HG02763 (cell line): ENCODE measurements at regions not wholly inside any gene's neighbourhood (a gene's known extent, or its start where the extent isn't known, plus 50 kb on each side); places are given as distances from the start of the nearest gene placed in this dataset.

Experiments used
- ATAC-seq: cut with Tn5 transposase; IDR thresholded peaks from one replicate; pipeline ENCODE4 v1.9.1; 2021; ENCODE audit warnings: mild to moderate bottlenecking, moderate library complexity; ENCODE audit not compliant: unreplicated experiment

DNA sequence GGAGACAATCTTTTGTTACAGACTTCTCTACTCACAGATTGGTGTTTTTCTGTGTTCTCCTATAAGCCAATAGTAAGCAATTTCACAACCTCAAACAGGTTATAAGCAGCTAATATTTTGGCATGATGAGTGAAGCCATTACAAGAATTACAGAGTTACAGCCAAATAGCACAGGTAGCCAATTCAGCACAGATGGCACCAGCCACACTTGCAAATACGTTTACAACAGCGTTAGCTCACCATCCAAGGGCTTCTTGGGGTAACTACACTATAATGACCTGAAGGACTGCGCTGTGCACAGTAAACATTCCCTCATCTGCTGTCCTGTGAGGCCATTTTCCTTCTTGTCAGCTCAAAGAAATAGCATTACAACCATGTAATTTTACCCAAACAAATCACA lies 428.6 kb downstream of the TCERG1L start:
- ATAC-seq: no peak

DNA sequence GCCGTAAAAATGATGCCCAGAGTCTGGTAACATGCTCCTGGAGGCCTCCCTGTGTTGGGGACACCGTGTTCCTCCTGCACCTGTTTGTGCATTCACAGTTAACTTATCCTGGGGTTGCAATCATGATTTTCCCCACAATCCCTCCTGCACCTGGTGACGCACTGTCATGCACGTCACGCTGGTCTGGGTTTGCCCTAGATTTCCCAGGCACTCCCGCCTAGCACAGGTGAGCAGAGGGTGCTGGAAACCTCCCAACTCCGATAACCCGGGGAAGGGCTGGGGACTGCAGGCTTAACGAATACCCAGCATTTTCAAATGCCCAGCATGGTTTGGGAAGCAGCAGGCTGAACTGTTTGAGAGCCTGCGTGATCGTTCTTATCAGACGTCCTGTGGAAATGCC lies 427.1 kb downstream of the TCERG1L start:
- no peak for ATAC-seq

DNA sequence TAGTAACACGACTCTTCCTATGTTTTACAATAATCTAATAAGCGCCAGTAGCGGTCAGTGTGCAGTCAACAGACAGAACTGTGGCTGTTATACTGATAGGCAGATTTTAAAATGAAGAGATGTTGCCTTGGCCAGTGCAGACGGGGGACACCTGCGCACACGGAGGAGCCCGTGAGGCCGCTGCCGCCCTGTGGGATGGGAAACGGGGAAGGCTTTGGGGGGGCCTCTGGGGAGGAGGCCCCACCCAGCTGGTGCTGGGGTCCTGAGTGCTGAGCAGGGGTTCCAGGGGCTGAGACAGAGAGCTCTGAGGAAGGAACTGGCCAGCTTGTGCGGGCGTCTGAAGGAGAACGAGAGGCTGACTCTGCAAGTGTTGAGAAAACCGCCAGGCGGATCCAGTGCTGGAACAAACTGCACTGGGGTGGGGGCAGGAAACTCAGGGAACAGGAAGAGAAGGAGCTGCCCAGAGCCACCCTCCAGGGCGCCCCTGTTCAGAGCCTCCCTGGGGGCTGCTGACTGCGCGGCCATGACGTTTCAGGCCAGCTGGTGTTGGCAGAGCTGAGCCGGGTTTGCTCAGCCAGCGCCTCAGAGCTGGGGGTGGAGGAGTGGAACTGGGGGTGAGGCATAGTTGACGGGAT lies 426.4 kb downstream of the TCERG1L start:
- no peak for ATAC-seq

DNA sequence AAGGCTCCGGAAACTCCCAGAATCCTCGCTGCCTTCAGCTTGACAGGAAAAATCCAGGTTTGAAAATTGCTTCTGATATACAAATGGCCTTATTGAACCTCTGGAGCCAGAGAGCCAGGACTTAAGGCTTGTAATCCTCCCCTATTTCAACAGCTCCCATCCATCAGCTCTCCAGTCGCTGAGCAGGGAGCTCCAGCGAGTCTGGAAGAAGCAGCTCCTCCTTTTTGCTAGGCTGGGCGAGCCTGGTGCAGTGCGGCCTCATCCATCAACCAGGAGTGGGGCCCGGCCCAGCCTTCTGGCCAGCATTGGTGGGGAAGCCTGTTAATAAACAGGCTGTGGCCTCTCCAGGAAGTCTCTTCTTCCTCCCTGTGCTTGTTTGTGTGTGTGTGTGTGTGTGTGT lies 424.4 kb downstream of the TCERG1L start:
- no peak for ATAC-seq

DNA sequence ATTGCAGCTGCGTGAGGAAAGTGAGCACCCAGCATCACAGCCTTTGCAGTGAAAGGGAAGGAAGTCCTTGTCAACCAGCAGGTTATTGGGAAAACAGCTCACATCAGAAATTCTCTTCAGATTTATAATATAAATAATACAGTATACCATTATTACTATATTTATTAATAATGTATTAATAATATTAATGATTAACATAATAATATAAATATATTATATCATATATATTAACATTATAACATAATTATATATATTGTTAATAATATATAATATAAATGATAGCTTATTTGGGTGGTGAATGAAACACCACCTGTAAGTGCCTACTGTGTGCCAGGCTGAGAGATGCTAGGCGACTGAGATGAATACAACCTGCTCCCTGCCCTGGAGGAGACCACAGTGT lies 423.0 kb downstream of the TCERG1L start:
- no peak for ATAC-seq

DNA sequence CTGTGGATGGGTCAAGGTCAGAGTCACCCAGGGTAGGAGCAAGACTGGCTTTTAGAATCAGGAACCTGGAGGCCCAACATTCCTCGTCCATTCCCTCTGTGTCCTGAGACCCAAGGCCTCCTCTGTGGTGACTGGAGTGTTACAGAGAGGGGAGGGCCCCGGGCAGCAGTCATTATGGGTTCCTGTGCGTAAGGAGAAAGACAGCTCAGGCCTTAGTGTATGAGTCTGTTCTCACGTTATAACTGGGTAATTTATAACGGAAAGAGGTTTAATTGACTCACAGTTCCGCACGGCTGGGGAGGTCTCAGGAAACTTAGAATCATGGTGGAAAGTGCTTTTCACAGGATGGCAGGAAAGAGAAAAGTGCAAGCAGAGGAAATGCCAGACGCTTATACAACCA lies 422.3 kb downstream of the TCERG1L start:
- no peak for ATAC-seq

DNA sequence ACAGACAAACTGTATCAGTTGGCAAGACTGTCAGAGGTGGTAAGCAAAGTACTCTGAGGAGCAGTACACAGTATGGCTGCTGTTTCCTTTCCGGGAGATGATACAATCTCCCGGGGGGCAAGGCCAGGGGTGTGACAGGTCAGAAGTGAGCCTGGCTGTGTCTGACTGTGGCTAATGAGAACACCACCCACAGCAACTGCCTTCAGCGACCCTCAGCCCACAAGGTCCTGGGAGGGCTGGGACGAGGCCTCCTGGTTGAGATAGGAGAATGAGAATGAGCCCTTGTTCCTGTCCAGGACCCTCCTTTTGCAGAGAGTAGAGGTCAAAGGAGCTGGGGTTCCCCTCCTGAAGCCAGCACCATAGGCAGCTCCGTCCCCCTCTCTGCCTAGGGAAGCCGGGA lies 421.7 kb downstream of the TCERG1L start:
- no peak for ATAC-seq

DNA sequence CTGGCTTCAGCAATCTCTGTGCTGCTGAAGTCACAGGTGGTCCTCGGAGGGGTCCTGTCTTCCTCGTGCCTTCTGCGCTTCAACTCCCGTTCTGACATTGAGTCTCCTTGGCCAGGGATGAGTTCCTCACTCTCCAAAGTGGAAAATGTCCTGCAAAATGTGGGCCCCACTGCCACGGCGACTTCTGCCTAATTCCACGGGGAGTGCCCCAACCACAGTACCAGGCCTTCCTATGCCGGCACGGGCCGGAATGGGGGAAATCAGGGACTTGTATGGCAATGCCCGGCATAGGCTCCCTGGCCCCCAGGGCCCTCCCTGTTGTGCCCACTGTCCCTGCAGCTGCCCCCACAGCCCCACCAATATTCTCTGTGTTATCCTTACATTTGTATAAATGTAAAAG lies 420.5 kb downstream of the TCERG1L start:
- no peak for ATAC-seq

DNA sequence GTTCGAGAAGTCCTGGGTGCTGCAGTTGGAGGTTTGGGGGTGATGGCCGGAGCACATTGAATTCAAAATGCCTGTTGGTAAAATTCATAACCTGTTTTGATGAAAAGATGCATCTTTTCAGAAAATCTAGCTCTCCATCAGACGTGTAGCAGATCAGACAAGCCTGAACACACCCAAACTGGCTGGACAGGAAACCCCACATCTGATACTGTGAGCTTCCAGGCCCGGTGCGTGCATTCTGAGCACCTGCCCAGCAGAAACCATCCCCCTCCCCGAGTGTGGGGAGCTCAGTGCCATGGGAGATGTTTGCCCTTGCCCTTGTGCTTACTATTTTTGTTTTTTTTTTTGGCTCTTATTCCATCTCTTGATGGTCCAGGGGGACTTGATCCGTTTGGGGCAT lies 417.1 kb downstream of the TCERG1L start:
- ATAC-seq: no peak

DNA sequence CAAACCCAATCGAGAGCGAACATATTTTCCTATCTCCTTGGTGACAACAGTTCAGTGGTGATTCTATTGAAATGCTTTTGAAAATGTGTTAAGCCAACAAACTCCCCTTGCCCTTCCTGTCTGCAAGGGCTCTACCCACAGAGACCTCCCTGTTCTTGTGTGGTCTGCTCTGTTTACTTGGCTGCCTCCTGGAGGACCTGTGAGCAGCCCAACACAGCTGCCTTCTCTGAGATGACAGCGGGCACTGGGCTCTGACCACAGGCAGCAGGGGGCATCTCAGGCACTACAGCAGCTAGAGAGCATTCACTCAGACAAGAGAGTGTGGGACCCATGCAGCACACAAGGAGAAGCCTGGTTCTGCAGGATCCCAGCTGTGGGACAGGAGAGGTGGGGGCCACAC lies 416.4 kb downstream of the TCERG1L start:
- no peak for ATAC-seq

DNA sequence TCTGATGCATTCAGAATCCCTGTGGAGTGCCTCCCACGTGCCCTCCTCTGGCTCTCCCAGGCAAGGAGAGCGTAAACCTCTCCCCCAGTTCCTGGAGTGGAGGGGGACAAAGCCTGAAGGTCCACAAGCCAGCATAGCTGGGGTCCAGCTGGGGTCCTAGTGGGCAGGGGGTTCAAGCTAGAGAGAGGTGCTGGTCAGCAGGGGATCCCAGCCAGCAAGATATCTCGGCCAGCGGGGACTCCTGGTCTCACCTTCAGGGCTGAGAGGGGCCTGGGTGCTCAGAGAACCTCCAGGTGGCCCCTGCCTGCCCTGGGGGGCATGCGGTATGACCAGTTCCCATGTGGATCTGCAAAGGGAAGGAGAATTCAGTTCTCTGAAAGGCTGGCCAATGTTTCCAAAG lies 413.7 kb downstream of the TCERG1L start:
- no peak for ATAC-seq

DNA sequence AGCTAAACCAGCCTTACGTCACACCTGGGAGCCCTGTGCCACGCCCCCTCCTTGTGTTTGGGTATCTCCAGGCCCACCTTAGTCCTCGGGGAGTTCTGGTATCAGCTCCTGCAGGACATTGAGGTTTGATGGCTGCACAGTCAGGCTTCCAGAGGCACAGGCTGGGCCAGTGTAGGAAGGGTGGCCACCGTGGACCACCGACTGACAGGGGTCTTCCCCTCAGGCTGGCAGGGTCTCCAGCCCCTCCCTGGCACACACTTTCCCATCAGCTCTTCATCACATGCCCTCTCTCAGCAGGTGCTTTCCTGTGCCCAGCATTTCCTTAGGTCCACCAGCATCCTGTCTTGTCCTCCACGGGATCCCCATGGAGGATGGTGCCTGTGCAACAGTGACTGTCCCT lies 413.1 kb downstream of the TCERG1L start:
- no peak for ATAC-seq

DNA sequence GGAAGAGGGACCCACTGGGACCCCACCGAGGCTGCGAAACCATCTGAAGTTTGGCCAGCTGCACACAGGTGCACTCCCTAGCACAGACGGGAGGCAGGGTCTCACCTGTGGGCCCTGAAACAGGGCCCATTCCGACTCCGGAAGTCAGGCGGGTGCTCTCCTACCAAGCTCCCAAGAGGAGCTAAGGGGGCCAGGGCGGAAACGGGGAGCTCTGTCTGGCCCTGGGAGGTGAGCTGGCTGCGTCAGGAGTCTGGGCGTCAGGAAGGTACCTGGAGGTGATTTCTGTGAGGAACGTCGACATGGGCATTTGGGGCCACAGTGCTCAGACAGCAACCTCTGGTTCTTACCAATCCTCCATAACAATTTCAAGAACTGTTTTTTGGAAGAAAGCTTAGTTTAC lies 411.7 kb downstream of the TCERG1L start:
- no peak for ATAC-seq

DNA sequence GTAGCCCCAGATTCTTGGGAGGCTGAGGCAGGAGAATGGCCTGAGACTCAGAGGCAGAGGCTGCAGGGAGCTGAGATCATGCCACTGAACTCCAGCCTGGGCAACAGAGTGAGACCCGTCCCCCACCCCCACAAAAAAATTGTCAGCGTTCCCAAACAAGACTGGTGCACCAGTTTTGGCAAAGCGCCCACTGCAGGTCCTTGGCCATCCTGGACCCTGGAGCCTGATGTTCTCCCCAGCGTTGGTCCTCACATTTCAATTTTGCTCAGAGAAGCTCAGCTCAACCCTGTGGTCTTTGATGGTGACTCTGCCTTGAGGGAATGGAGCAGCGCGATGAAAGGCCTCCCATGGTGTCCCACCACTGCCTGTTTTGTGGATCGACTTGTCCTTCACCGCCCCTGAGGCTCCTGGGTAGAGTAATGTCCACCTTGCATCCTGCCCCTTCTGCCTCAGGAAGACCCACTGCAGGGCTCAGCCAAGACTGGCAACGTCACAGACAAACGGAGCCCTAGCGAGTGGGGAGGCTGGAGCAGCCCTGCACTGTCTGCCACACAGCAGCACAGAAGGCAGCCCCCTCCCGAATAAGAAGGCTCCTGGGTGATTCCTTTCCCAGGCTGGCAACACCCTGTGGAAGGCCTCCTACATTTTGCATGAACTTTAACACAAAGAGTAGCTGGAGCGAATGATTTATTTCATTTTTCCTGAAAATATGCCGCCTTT lies 410.9 kb downstream of the TCERG1L start:
- ATAC-seq: no peak

DNA sequence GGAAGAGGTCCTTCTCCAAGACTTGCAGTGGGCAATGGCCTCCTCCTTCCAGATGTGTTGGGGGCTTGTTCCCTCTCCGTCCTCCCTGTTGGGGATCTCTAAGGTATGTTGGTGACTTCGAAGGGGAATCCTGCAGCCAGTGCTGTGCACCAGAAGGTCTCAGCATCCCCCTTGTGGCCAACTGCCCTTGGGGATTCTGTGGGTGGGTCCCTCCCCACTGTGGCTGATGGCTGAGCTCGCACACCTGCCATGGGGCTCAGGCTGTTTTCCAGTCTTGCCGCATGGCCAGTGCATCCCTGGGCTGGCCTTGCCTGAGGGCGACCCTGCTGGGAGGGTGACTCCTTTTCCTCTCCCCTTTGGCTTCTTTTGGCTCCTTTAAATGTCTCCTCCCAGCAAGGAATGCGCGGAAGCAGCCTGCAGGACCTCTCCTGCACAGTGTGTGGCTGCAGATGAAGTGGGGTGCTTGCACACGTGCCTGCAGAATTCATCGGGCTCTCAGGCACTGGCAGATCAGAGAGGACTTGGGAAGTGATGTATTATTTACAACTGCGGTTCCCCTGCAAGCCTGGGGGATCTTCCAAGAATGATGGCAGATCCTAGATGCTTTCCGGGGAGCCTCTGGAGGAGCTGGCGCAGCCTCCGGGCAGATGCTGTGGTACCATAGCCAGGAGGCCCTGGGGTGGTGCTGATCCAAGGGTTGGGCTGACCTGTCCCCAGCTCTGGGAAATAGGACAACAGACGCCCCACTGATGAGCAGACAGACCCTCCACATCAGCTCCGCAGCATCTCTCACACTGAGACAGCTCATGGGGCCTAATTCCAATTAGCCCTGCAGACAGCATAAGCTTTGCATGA lies 410.0 kb downstream of the TCERG1L start:
- no peak for ATAC-seq

DNA sequence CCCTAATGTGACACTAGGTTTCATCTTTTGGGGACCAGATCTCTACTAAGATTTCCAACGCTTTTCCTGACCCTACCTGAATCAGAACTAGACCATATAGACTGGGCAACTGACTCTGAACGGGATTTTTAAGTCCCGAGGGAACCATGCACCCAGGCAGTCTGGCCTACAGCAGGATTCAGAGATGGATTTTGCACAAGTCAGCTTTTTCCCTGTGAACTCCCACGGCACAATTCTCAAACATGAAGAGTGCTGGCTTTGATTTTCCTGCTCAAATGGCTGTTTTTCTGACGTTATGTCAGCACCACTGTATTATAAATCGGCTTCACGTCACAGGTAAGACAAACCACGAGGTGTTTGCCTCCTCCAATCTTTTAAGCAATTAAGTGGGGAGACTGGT lies 409.1 kb downstream of the TCERG1L start:
- no peak for ATAC-seq

DNA sequence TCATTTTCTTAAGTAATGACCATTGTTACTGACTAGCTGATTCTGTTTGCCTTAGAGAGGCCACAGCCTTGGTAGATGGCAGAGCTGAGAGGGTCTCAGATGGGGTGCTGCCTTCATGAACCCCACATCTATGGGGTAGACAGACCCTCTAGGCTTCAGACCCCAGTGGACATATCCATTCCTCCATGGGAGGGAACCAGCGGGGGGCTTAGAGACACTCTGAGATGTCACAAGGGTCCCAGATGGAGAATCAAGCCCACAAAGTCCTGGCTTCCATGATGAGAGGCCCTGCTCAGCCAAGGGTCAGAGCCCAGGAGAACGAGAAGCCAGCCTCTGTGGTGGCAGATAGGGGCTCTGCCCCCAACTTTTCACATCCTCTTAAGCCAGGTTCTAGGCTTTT lies 408.6 kb downstream of the TCERG1L start:
- no peak for ATAC-seq

DNA sequence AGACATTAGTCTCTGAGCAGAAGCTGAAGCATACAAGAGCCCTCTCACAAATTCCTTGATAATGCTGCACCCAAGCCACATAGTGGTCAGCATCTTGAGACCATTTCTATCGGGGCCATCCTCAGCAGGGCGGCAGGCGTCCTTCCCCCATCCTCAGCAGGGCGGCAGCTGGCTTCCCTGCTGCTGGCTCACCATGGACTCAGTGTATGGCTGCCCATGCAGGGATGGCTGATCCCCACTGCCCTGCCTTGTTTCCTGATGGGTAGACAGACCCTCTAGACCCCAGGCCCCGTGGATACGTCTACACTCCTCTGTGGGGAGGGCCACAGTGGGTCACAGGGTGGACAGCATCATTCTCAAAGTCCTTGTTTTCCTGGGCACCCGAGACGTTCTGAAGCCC lies 406.8 kb downstream of the TCERG1L start:
- no peak for ATAC-seq

DNA sequence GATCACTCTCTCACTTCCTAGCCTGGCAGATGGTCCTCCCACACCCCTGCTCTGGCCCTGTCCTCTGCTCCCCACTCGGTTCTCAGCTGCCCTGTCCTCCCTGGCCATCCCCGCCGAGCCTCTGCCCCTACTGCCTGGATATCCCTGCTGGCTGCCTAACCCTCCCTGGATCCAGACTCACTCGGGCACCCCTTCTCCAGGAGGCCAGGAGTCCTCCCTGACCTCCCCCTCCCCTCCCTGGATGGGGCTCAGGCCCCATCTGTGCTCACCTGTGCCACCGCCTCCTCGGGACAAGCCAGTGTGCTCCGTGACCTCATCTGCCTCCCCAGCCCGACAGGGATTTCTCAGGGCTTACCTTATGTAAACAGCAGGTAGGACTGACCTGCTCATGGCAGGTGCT lies 406.1 kb downstream of the TCERG1L start:
- no peak for ATAC-seq

DNA sequence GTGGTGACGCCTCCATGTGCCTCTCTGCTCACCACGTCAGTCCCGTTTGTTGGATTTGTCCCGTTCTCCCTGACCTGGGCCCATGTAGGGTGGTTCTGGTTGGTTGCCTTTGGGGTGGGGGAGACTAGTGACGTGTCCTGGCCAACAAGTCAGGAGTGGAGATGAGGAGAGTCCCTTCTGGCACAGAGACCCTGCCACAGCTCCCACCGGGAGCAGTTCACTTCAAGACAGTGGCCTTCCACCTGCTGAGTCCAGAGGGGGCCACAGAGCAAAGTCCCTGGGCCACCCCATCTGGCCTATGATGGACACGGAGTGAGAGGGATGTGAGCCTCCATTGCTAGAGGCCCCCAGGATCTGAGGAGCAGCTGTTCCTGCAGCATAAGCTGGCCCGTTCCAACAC lies 405.6 kb downstream of the TCERG1L start:
- no peak for ATAC-seq

DNA sequence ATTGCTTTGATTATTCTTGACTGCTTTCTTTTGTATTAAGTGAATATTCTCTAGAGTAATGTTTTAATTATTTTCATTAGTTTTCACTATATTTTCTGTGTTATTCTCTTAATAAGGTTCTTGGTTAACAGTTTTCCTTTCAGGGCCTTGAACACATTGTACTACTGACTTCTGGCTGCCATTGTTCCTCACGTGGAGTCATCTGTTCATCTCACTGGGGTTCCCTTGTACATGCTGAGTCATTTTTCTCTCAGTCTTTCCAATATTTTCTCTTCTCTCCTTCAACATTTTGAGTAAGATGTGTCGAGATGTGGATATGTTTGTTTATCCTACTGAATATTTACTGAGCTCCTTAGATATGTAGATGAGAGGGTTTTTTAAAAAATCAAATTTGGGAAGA lies 400.7 kb downstream of the TCERG1L start:
- ATAC-seq: no peak

DNA sequence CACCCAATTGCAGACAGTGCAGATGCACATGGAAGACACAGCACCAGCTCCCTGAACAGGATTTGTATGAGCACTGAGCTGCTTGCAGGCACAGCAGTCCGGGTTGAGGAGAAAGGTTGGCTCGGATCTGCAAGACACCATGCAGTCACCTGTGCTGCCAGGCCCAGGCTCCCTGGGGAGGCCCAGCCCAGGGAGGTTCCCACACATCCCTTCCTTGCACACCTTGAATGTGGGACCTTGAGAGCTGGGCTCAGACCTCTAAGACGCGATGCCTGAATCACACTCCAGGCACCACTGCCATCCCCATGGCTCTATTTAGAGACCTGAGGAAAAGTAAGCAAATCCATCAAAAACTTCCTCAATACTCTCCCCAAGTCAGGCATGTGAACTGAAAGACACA lies 397.7 kb downstream of the TCERG1L start:
- ATAC-seq: no peak
